ENCODE measurements at regions not wholly inside any gene's neighbourhood (a gene's known extent, or its start where the extent isn't known, plus 50 kb on each side); places are given as distances from the start of the nearest gene placed in this dataset.

GRCh38 chr18:78378983-78379382 is 600.6 kb upstream of the SALL3 start:
- no peak for DNase-seq
- 64 to 84% methylated on average over 3 of the region's 3 CpGs for WGBS, 2 donors (ENCODE audit: low coverage in 1 of 2)
- TF ChIP-seq POLR2AphosphoS5 (IDR thresholded peaks at IDR 0.05) (no peak), POLR2A (IDR thresholded peaks at IDR 0.05) (no peak), EP300 (IDR thresholded peaks at IDR 0.05; ENCODE audit: low read depth) (no peak), CTCF (IDR thresholded peaks at IDR 0.05) (no peak)
- Histone ChIP-seq H3K4me3 (no peak overlapping the region), H3K27ac (no peak overlapping the region), H3K36me3 (no peaks in the 10 kb centered on the region), H3K27me3 (no peaks in the 10 kb centered on the region), H3K4me1 (no peaks in the 10 kb centered on the region), H3K9me3 (no peaks in the 10 kb centered on the region)
- intact Hi-C loops (cut with DNase I; ENCODE audit: low total_unique reads): no loop called here
- in situ Hi-C loops (cut with MboI; ENCODE audit: low pct_ligation_motif_present in 1 of 4, low pct_unique_long_range_greater_than_20kb in 1 of 4, low sequenced_read_pairs in 3 of 4): no loop called here

- no peak for TF ChIP-seq CTCF (IDR thresholded peaks at IDR 0.05)
- no peak for TF ChIP-seq POLR2A (IDR thresholded peaks at IDR 0.05)
- no peak for TF ChIP-seq POLR2AphosphoS5 (IDR thresholded peaks at IDR 0.05)
- intact Hi-C loops (cut with DNase I; ENCODE audit: low total_unique reads): no loop called here
- Histone ChIP-seq H3K4me1 (no peaks in the 10 kb centered on the region), H3K9me3 (peaks cover 0 to 11% of the 10 kb centered on the region in 2 donors), H3K27me3 (no peaks in the 10 kb centered on the region), H3K4me3 (no peak overlapping the region), H3K36me3 (no peaks in the 10 kb centered on the region), H3K27ac (no peak overlapping the region)
- 88% methylated on average over 27 of the region's 34 CpGs; no CpG with 5 or more reads in 1 of the 2 donors for WGBS, 2 donors (ENCODE audit: low coverage in 1 of 2)
- no peak for DNase-seq
- in situ Hi-C loops (cut with MboI; ENCODE audit: low pct_ligation_motif_present in 1 of 4, low pct_unique_long_range_greater_than_20kb in 1 of 4, low sequenced_read_pairs in 3 of 4): loop anchor here in 1 of 4 donors (10.0 kb wide), 1 partner anchor 56 kb away; no protein-coding TSS in a partner anchor
These were observed 589.2 kb upstream of the SALL3 start for GRCh38 chr18:78390348-78390951.

DNA sequence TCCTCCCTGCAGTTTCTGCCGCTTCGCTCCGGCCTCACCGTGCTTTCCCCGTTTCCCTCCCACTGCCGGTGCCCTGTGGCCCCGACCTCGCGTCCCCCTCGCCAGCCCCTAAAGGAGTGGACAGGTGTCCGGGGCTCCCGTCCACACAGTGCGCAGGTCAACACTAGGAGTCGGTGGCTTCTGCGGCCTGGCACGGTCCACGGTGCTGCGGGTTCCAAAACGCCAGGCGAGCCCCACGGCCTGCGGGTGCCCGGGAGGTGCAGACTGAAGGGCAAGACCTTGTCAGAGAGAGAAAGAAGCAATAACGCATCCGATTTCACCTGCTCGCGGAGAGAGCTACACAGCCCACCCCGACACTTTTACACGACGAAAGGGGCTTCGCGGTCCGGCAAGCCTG is 588.7 kb upstream of the SALL3 start:
- Histone ChIP-seq H3K36me3 (no peaks in the 10 kb centered on the region), H3K27me3 (no peaks in the 10 kb centered on the region), H3K9me3 (peaks cover 0 to 11% of the 10 kb centered on the region in 2 donors), H3K4me3 (no peak overlapping the region), H3K27ac (no peak overlapping the region), H3K4me1 (no peaks in the 10 kb centered on the region)
- 92% methylated on average over 31 of the region's 33 CpGs; no CpG with 5 or more reads in 1 of the 2 donors for WGBS, 2 donors (ENCODE audit: low coverage in 1 of 2)
- DNase-seq: no peak
- no peak for TF ChIP-seq EP300 (IDR thresholded peaks at IDR 0.05; ENCODE audit: low read depth)
- no peak for TF ChIP-seq POLR2AphosphoS5 (IDR thresholded peaks at IDR 0.05)
- TF ChIP-seq CTCF (IDR thresholded peaks at IDR 0.05): no peak
- no peak for TF ChIP-seq POLR2A (IDR thresholded peaks at IDR 0.05)
- in situ Hi-C loops (cut with MboI; ENCODE audit: low pct_ligation_motif_present in 1 of 4, low pct_unique_long_range_greater_than_20kb in 1 of 4, low sequenced_read_pairs in 3 of 4): loop anchor here in 1 of 4 donors (10.0 kb wide), 1 partner anchor 56 kb away; no protein-coding TSS in a partner anchor
- intact Hi-C loops (cut with DNase I; ENCODE audit: low total_unique reads): no loop called here

- H3K27ac ChIP-seq: no peak overlapping the region
- intact Hi-C loops (cut with DNase I; ENCODE audit: low total_unique reads): no loop called here
- no peaks in the 10 kb centered on the region for H3K36me3 ChIP-seq
- no peak for TF ChIP-seq EP300 (IDR thresholded peaks at IDR 0.05; ENCODE audit: low read depth)
- no peak for TF ChIP-seq POLR2AphosphoS5 (IDR thresholded peaks at IDR 0.05)
- TF ChIP-seq CTCF (IDR thresholded peaks at IDR 0.05): no peak
- no peak for TF ChIP-seq POLR2A (IDR thresholded peaks at IDR 0.05)
- no peak for DNase-seq
- H3K4me3 ChIP-seq: no peak overlapping the region
- no peaks in the 10 kb centered on the region for H3K9me3 ChIP-seq
- in situ Hi-C loops (cut with MboI; ENCODE audit: low pct_ligation_motif_present in 1 of 4, low pct_unique_long_range_greater_than_20kb in 1 of 4, low sequenced_read_pairs in 3 of 4): loop anchor here in 1 of 4 donors (10.0 kb wide), 1 partner anchor 58 kb away; no protein-coding TSS in a partner anchor
- WGBS, 2 donors (ENCODE audit: low coverage in 1 of 2): 44 to 63% methylated on average over 4 to 14 of the region's 14 CpGs
- H3K27me3 ChIP-seq: no peaks in the 10 kb centered on the region
- H3K4me1 ChIP-seq: no peaks in the 10 kb centered on the region
These were observed 586.3 kb upstream of the SALL3 start for GRCh38 chr18:78393086-78393862.
